ENCODE measurements at regions not wholly inside any gene's neighbourhood (a gene's known extent, or its start where the extent isn't known, plus 50 kb on each side); places are given as distances from the start of the nearest gene placed in this dataset.
"Not testable (repeated sequence)": the region's sequence is repeated elsewhere in the genome, so short reads cannot be mapped to it uniquely, and the experiment has no call there.

- DNase-seq: no peak
- no peaks in the 10 kb centered on the region for H3K36me3 Mint-ChIP-seq (ENCODE audit: low read depth)
- no peak overlapping the region for H3K27ac Mint-ChIP-seq
- no peak overlapping the region for H3K4me3 Mint-ChIP-seq
- peaks cover 14% of the 10 kb centered on the region for H3K9me3 Mint-ChIP-seq
- peaks cover 6% of the 10 kb centered on the region for H3K4me1 Mint-ChIP-seq
- no peak for TF ChIP-seq CTCF (IDR thresholded peaks at IDR 0.05)
- peaks cover 5% of the 10 kb centered on the region for H3K27me3 Mint-ChIP-seq (ENCODE audit: low read depth, poor library complexity)
These were observed 251.4 kb downstream of the DOK5 start for GRCh38 chr20:54726687-54727300.

DNA sequence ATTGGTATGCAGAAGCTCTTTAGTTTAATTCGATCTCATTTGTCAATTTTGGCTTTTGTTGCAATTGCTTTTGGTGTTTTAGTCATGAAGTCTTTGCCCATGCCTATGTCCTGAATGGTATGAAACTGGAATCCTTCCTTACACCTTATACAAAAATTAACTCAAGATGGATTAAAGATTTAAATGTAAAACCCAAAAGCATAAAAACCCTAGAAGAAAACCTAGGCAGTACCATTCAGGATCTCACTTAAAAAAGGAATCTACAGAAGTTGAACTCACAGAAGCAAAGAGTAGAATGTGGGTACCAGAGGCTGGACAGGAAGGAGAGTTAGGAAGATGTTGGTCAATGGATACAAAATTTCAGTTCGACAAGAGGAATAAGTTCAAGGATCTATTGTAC, 249.9 kb downstream of the DOK5 start:
- H3K36me3 Mint-ChIP-seq (ENCODE audit: low read depth); H3K27me3 Mint-ChIP-seq (ENCODE audit: low read depth, poor library complexity); DNase-seq; H3K27ac Mint-ChIP-seq; H3K4me3 Mint-ChIP-seq: not testable (repeated sequence)
- peaks cover 14% of the 10 kb centered on the region for H3K9me3 Mint-ChIP-seq
- H3K4me1 Mint-ChIP-seq: peaks cover 13% of the 10 kb centered on the region

- TF ChIP-seq CTCF (IDR thresholded peaks at IDR 0.05): no peak
- Mint-ChIP-seq H3K27ac (no peak overlapping the region), H3K4me3 (no peak overlapping the region), H3K36me3 (ENCODE audit: low read depth) (no peaks in the 10 kb centered on the region), H3K9me3 (peaks cover 14% of the 10 kb centered on the region), H3K27me3 (ENCODE audit: low read depth, poor library complexity) (no peaks in the 10 kb centered on the region), H3K4me1 (peaks cover 13% of the 10 kb centered on the region)
- no peak for DNase-seq
These were observed 248.3 kb downstream of the DOK5 start for GRCh38 chr20:54723723-54724122.

DNA sequence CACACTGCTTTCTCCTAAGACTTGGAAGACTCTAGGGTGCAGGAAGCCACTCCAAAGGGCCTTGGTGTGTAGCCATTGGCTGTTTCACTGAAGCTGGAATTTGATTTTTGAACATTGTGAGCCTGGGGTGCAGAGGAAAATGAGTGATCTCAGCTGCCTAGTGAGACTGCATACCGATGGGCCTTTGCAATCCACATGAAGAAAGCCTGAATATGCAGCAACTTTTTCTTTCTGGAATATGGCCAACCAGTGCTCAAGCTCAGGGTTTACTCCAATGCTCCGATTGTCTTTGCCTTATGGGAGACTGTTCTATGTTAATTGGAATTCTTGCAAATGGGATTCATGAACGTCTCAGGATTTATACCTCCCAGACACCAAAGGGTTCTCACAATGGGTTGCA, 242.6 kb downstream of the DOK5 start:
- Mint-ChIP-seq H3K27me3 (ENCODE audit: low read depth, poor library complexity) (no peaks in the 10 kb centered on the region), H3K27ac (no peak overlapping the region), H3K4me1 (peaks cover 13% of the 10 kb centered on the region), H3K36me3 (ENCODE audit: low read depth) (no peaks in the 10 kb centered on the region), H3K4me3 (no peak overlapping the region), H3K9me3 (peaks cover 9% of the 10 kb centered on the region)
- no peak for DNase-seq
- TF ChIP-seq CTCF (IDR thresholded peaks at IDR 0.05): no peak

DNA sequence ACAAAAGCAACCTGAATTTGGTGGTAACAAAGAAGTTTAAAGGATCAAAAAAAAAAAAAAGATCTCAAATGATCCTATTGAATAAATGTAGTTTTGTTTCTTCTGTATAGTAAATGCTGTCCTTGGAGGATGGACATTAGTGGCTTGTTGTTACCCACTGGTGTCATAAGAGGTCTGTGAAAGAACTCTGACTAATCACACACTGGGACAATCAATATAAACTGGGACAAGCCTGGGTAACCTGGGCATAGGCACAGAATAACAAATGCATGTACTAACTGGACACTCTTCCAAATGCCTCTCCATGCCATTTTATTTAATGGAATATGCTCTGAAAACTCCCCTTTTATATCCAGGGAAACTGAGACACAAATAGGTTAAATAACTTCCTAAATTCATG, 241.4 kb downstream of the DOK5 start:
- Mint-ChIP-seq H3K27me3 (ENCODE audit: low read depth, poor library complexity) (no peaks in the 10 kb centered on the region), H3K27ac (no peak overlapping the region), H3K9me3 (peaks cover 9% of the 10 kb centered on the region), H3K36me3 (ENCODE audit: low read depth) (no peaks in the 10 kb centered on the region), H3K4me1 (peaks cover 7% of the 10 kb centered on the region), H3K4me3 (no peak overlapping the region)
- DNase-seq: no peak
- TF ChIP-seq CTCF (IDR thresholded peaks at IDR 0.05): no peak

- Mint-ChIP-seq H3K27me3 (ENCODE audit: low read depth, poor library complexity) (no peaks in the 10 kb centered on the region), H3K9me3 (peaks cover 9% of the 10 kb centered on the region)
- no peak for TF ChIP-seq CTCF (IDR thresholded peaks at IDR 0.05)
These were observed 240.9 kb downstream of the DOK5 start for GRCh38 chr20:54716174-54716747.

More at GRCh38 chr20:54716174-54716747, 240.9 kb downstream of the DOK5 start:
- Mint-ChIP-seq H3K27ac (no peak overlapping the region), H3K36me3 (ENCODE audit: low read depth) (no peaks in the 10 kb centered on the region), H3K4me1 (peaks cover 2% of the 10 kb centered on the region), H3K4me3 (no peak overlapping the region)
- DNase-seq: no peak
